AG04450 (cell line): ENCODE measurements at regions not wholly inside any gene's neighbourhood (a gene's known extent, or its start where the extent isn't known, plus 50 kb on each side); places are given as distances from the start of the nearest gene placed in this dataset.

Experiments used
- CTCF ChIA-PET: fragments of 300-600, 350-600 bp; formaldehyde crosslinking; extraction: SDS; loops from one replicate; lab custom pipeline; 2022; ENCODE audit warnings: antibody characterized with exemption, inconsistent platforms; lab: Charles Lee
- POLR2A ChIA-PET: fragments of 350-600 bp; formaldehyde crosslinking; extraction: SDS; loops from one replicate; lab custom pipeline; 2021; ENCODE audit warnings: antibody characterized with exemption, inconsistent platforms; lab: Yijun Ruan, JAX
- DNase-seq: peaks from one replicate; pipeline ENCODE4 v3.0.0-alpha.2; 2011; ENCODE audit warnings: low read depth, low spot score
- H3K27ac ChIP-seq: one replicate; pipeline ENCODE4 v1.5.1; 2012; ENCODE audit warnings: low read depth, low read length, control low read depth
- H3K27me3 ChIP-seq: one replicate; pipeline ENCODE4 v1.6.0; 2012; ENCODE audit warnings: low read length; ENCODE audit not compliant: control insufficient read depth, insufficient read depth
- H3K4me3 ChIP-seq: 2 replicates; pipeline ENCODE4 v1.5.1; 2011; ENCODE audit warnings: mild to moderate bottlenecking, low read depth, low read length, control low read depth
- H3K9me3 ChIP-seq: 2 replicates; pipeline ENCODE4 v1.5.1; 2012; ENCODE audit warnings: low read length; ENCODE audit not compliant: control insufficient read depth, insufficient read depth
- CTCF ChIP-seq: IDR thresholded peaks from 2 replicates; pipeline ENCODE4 v1.5.1; 2011; ENCODE audit warnings: low read depth, low read length, control low read depth, inconsistent platforms

GRCh38 chr9:82726424-82727276 lies 336.3 kb downstream of the RASEF start:
- H3K27ac ChIP-seq, result no peak overlapping the region
- DNase-seq, result no peak
- POLR2A ChIA-PET, result no interaction called here
- H3K9me3 ChIP-seq, result no peaks in the 10 kb centered on the region
- CTCF ChIA-PET, result no interaction called here
- H3K27me3 ChIP-seq, result no peaks in the 10 kb centered on the region
- TF ChIP-seq CTCF, result no peak
- H3K4me3 ChIP-seq, result no peak overlapping the region

GRCh38 chr9:82729141-82729540 lies 333.8 kb downstream of the RASEF start:
- CTCF ChIA-PET, result no interaction called here
- no peaks in the 10 kb centered on the region for H3K9me3 ChIP-seq
- DNase-seq, result no peak
- H3K4me3 ChIP-seq, result no peak overlapping the region
- TF ChIP-seq CTCF, result no peak
- H3K27ac ChIP-seq, result no peak overlapping the region
- POLR2A ChIA-PET, result no interaction called here
- no peaks in the 10 kb centered on the region for H3K27me3 ChIP-seq

- no peak for TF ChIP-seq CTCF
- Histone ChIP-seq H3K27ac (no peak overlapping the region), H3K4me3 (no peak overlapping the region), H3K9me3 (no peaks in the 10 kb centered on the region), H3K27me3 (no peaks in the 10 kb centered on the region)
- ChIA-PET CTCF (no interaction called here), POLR2A (no interaction called here)
- no peak for DNase-seq
These were observed 332.9 kb downstream of the RASEF start for GRCh38 chr9:82729991-82730589.

- no peak for DNase-seq
- no peak overlapping the region for H3K27ac ChIP-seq
- H3K4me3 ChIP-seq, result no peak overlapping the region
- TF ChIP-seq CTCF, result no peak
- no peaks in the 10 kb centered on the region for H3K27me3 ChIP-seq
- ChIA-PET CTCF (no interaction called here), POLR2A (no interaction called here)
- H3K9me3 ChIP-seq, result no peaks in the 10 kb centered on the region
These were observed 330.0 kb downstream of the RASEF start for GRCh38 chr9:82732928-82733327.

- no peaks in the 10 kb centered on the region for H3K27me3 ChIP-seq
- TF ChIP-seq CTCF, result no peak
- CTCF ChIA-PET, result no interaction called here
- H3K9me3 ChIP-seq, result no peaks in the 10 kb centered on the region
- no peak overlapping the region for H3K27ac ChIP-seq
- POLR2A ChIA-PET, result no interaction called here
- no peak for DNase-seq
- H3K4me3 ChIP-seq, result no peak overlapping the region
These were observed 326.8 kb downstream of the RASEF start for GRCh38 chr9:82736126-82736525.
